NT2/D1 (cell line): ENCODE measurements at regions not wholly inside any gene's neighbourhood (a gene's known extent, or its start where the extent isn't known, plus 50 kb on each side); places are given as distances from the start of the nearest gene placed in this dataset.

Source experiments
- SUZ12 ChIP-seq: IDR thresholded peaks from 2 replicates; pipeline ENCODE4 v1.6.1; 2011; ENCODE audit not compliant: insufficient read length, insufficient read depth; ENCODE audit errors: extremely low read depth
- YY1 ChIP-seq: IDR thresholded peaks from 2 replicates; pipeline ENCODE4 v1.6.1; 2011; ENCODE audit not compliant: insufficient read length, insufficient read depth
- ZNF274 ChIP-seq: IDR thresholded peaks from 2 replicates; pipeline ENCODE4 v1.6.1; 2011; ENCODE audit warnings: mild to moderate bottlenecking, low read depth, low read length

GRCh38 chr20:39861381-39861780 is 827.7 kb downstream of the MAFB start:
- no peak for TF ChIP-seq ZNF274
- no peak for TF ChIP-seq SUZ12
- no peak for TF ChIP-seq YY1
